ENCODE measurements at regions not wholly inside any gene's neighbourhood (a gene's known extent, or its start where the extent isn't known, plus 50 kb on each side); places are given as distances from the start of the nearest gene placed in this dataset.

- TF ChIP-seq TAF1 (IDR thresholded peaks at IDR 0.05; ENCODE audit: low read depth) (no peak), SMC3 (conservative IDR thresholded peaks at IDR 0.05; ENCODE audit: poor library complexity) (no peak), POLR2AphosphoS5 (IDR thresholded peaks at IDR 0.05) (no peak), MXI1 (conservative IDR thresholded peaks at IDR 0.05; ENCODE audit: poor library complexity, severe bottlenecking) (no peak), CTCF (IDR thresholded peaks at IDR 0.05; ENCODE audit: poor library complexity, severe bottlenecking) (no peak), EZH2 (IDR thresholded peaks at IDR 0.05; ENCODE audit: borderline replicate concordance, insufficient read depth, low read length, poor library complexity, severe bottlenecking) (no peak), REST (IDR thresholded peaks at IDR 0.05; ENCODE audit: borderline replicate concordance) (no peak), RAD21 (conservative IDR thresholded peaks at IDR 0.05) (no peak), EP300 (conservative IDR thresholded peaks at IDR 0.05; ENCODE audit: poor library complexity, severe bottlenecking) (no peak)
- Histone ChIP-seq H3K9me2 (ENCODE audit: insufficient read depth, low read length) (no peaks in the 10 kb centered on the region), H3K79me2 (replicated peaks; ENCODE audit: insufficient read depth, low read length) (no peaks in the 10 kb centered on the region), H3F3A (ENCODE audit: insufficient read depth, low read length, poor library complexity, severe bottlenecking) (no peaks in the 10 kb centered on the region), H3K9me3 (ENCODE audit: low read length) (no peaks in the 10 kb centered on the region), H3K27me3 (ENCODE audit: insufficient read depth, low read depth, low read length) (no peaks in the 10 kb centered on the region), H3K4me2 (ENCODE audit: low read length) (no peak overlapping the region), H2AFZ (ENCODE audit: low read depth, low read length) (no peak overlapping the region), H3K9ac (ENCODE audit: low read length) (no peak overlapping the region), H3K36me3 (ENCODE audit: insufficient read depth, low read length) (no peaks in the 10 kb centered on the region), H4K20me1 (ENCODE audit: insufficient read depth) (no peaks in the 10 kb centered on the region), H3K4me3 (ENCODE audit: low read length) (no peak overlapping the region), H3K27ac (ENCODE audit: low read length) (no peak overlapping the region)
These were observed 685.6 kb downstream of the DTWD2 start for GRCh38 chr5:118302786-118303185.

GRCh38 chr5:118301696-118302095, 686.7 kb downstream of the DTWD2 start:
- Histone ChIP-seq H3K9ac (ENCODE audit: low read length) (no peak overlapping the region), H3K79me2 (replicated peaks; ENCODE audit: insufficient read depth, low read length) (no peaks in the 10 kb centered on the region), H3F3A (ENCODE audit: insufficient read depth, low read length, poor library complexity, severe bottlenecking) (no peaks in the 10 kb centered on the region), H3K27ac (ENCODE audit: low read length) (no peak overlapping the region), H3K9me3 (ENCODE audit: low read length) (no peaks in the 10 kb centered on the region), H3K36me3 (ENCODE audit: insufficient read depth, low read length) (no peaks in the 10 kb centered on the region), H4K20me1 (ENCODE audit: insufficient read depth) (no peaks in the 10 kb centered on the region), H3K9me2 (ENCODE audit: insufficient read depth, low read length) (no peaks in the 10 kb centered on the region), H3K27me3 (ENCODE audit: insufficient read depth, low read depth, low read length) (no peaks in the 10 kb centered on the region), H3K4me3 (ENCODE audit: low read length) (no peak overlapping the region), H3K4me2 (ENCODE audit: low read length) (no peak overlapping the region), H2AFZ (ENCODE audit: low read depth, low read length) (no peak overlapping the region)
- TF ChIP-seq CTCF (IDR thresholded peaks at IDR 0.05; ENCODE audit: poor library complexity, severe bottlenecking), result no peak
- TF ChIP-seq EP300 (conservative IDR thresholded peaks at IDR 0.05; ENCODE audit: poor library complexity, severe bottlenecking), result no peak
- TF ChIP-seq MXI1 (conservative IDR thresholded peaks at IDR 0.05; ENCODE audit: poor library complexity, severe bottlenecking), result no peak
- TF ChIP-seq POLR2AphosphoS5 (IDR thresholded peaks at IDR 0.05), result no peak
- TF ChIP-seq REST (IDR thresholded peaks at IDR 0.05; ENCODE audit: borderline replicate concordance), result no peak
- TF ChIP-seq TAF1 (IDR thresholded peaks at IDR 0.05; ENCODE audit: low read depth), result no peak
- TF ChIP-seq EZH2 (IDR thresholded peaks at IDR 0.05; ENCODE audit: borderline replicate concordance, insufficient read depth, low read length, poor library complexity, severe bottlenecking), result no peak
- no peak for TF ChIP-seq SMC3 (conservative IDR thresholded peaks at IDR 0.05; ENCODE audit: poor library complexity)
- TF ChIP-seq RAD21 (conservative IDR thresholded peaks at IDR 0.05), result no peak
